Panc1 (cell line): ENCODE measurements at regions not wholly inside any gene's neighbourhood (a gene's known extent, or its start where the extent isn't known, plus 50 kb on each side); places are given as distances from the start of the nearest gene placed in this dataset.

Experiments
- ATAC-seq: fragments of 200-7000 bp; cut with Tn5 transposase; 2 replicates; pipeline ENCODE4 v1.9.1; 2020; ENCODE audit warnings: mild to moderate bottlenecking, moderate library complexity
- BruUV-seq: library from RNA; stranded (reverse); fragments of 400-500 nt; replicated peaks from 2 replicates; lab custom pipeline; 2021; lab: Mats Ljungman, UMichigan
- CTCF ChIA-PET: fragments of 300-600 bp; sonication (Branson Sonifier 250); formaldehyde crosslinking; loops from one replicate; lab custom pipeline; 2022; ENCODE audit warnings: antibody characterized with exemption; lab: Charles Lee
- POLR2A ChIA-PET: fragments of 300-600 bp; sonication (Branson Sonifier 250); formaldehyde crosslinking; loops from one replicate; lab custom pipeline; 2022; ENCODE audit warnings: antibody characterized with exemption; lab: Charles Lee
- DNase-seq: peaks from one replicate; pipeline ENCODE4 v3.0.0-alpha.2; 2010; ENCODE audit warnings: low read depth, low spot score
- H3K27ac ChIP-seq: 2 replicates; pipeline ENCODE4 v1.5.1; 2011; ENCODE audit warnings: mild to moderate bottlenecking, low read length, inconsistent platforms
- H3K27me3 ChIP-seq: fragments of 200-500 bp; sonication (Bioruptor generic); 2 replicates; pipeline ENCODE4 v1.6.0; 2014; ENCODE audit warnings: low read length, inconsistent platforms; ENCODE audit not compliant: control insufficient read depth, insufficient read depth
- H3K36me3 ChIP-seq: fragments of 200-500 bp; sonication (Bioruptor generic); 2 replicates; pipeline ENCODE4 v1.5.1; 2014; ENCODE audit warnings: inconsistent platforms, mild to moderate bottlenecking, low read length, moderate library complexity; ENCODE audit not compliant: control insufficient read depth, insufficient read depth
- H3K4me1 ChIP-seq: 2 replicates; pipeline ENCODE4 v1.5.1; 2011; ENCODE audit warnings: inconsistent platforms, mild to moderate bottlenecking, low read length, moderate library complexity; ENCODE audit not compliant: control insufficient read depth, insufficient read depth
- H3K4me3 ChIP-seq, 2 experiments: 2 replicates each; pipeline ENCODE4 v1.5.1; 2011 to 2012; ENCODE audit warnings: low read depth in 2 of 2, low read length in 2 of 2, mild to moderate bottlenecking in 2 of 2, inconsistent platforms in 1 of 2, moderate library complexity in 1 of 2
- H3K9me3 ChIP-seq: fragments of 200-500 bp; sonication (Bioruptor generic); 2 replicates; pipeline ENCODE4 v1.5.1; 2014; ENCODE audit warnings: low read depth, mild to moderate bottlenecking, inconsistent platforms, low read length, moderate library complexity; ENCODE audit not compliant: control insufficient read depth, insufficient read depth
- POLR2AphosphoS5 ChIP-seq: IDR thresholded peaks from 2 replicates; pipeline ENCODE4 v1.6.1; 2012; ENCODE audit warnings: mild to moderate bottlenecking, low read depth, low read length, moderate library complexity
- SIN3A ChIP-seq: IDR thresholded peaks from 2 replicates; pipeline ENCODE4 v1.6.1; 2012; ENCODE audit warnings: low read depth, mild to moderate bottlenecking, low read length, moderate library complexity, borderline replicate concordance; ENCODE audit not compliant: insufficient read depth
- TCF7L2 ChIP-seq: IDR thresholded peaks from 2 replicates; pipeline ENCODE4 v1.6.1; 2011; ENCODE audit warnings: mild to moderate bottlenecking, low read depth, low read length, inconsistent platforms
- in situ Hi-C: cut with HindIII; loops from 2 replicates; pipeline ENCODE4 v1.10.0; 2016; ENCODE audit warnings: low sequenced_read_pairs, low pct_unique_long_range_greater_than_20kb
- intact Hi-C: fragments of 100-400 bp; cut with micrococcal nuclease; formaldehyde crosslinking; loops from one replicate; pipeline ENCODE4 v1.10.0; 2022; ENCODE audit not compliant: unreplicated experiment
- TF ChIP-seq, protein P1 (sequence below): fragments of 450-650 bp; IDR thresholded peaks from 2 replicates; pipeline ENCODE4 v1.5.1; 2017; ENCODE audit warnings: mild to moderate bottlenecking
- TF ChIP-seq, protein P2 (sequence below), 2 experiments: IDR thresholded peaks; 2 replicates each; pipeline ENCODE4 v1.6.1; 2011 to 2012; ENCODE audit warnings: low read depth in 2 of 2, control low read depth in 1 of 2, low read length in 1 of 2, mild to moderate bottlenecking in 1 of 2, moderate library complexity in 1 of 2; ENCODE audit not compliant: insufficient read depth in 1 of 2

GRCh38 chr1:193787061-193787460 is 600.6 kb upstream of the B3GALT2 start:
- CTCF ChIA-PET: no interaction called here
- ATAC-seq: no peak
- POLR2A ChIA-PET: no interaction called here
- Histone ChIP-seq H3K4me3 (no peak overlapping the region), H3K27ac (no peak overlapping the region), H3K36me3 (no peaks in the 10 kb centered on the region), H3K9me3 (no peaks in the 10 kb centered on the region), H3K4me1 (no peaks in the 10 kb centered on the region; the same call in 1 of the 2 replicates), H3K27me3 (no peaks in the 10 kb centered on the region)
- no TSS peak for BruUV-seq
- in situ Hi-C loops (no loop called here), intact Hi-C loops (no loop called here)
- TF ChIP-seq POLR2AphosphoS5: no peak
- TF ChIP-seq, protein P1, sequence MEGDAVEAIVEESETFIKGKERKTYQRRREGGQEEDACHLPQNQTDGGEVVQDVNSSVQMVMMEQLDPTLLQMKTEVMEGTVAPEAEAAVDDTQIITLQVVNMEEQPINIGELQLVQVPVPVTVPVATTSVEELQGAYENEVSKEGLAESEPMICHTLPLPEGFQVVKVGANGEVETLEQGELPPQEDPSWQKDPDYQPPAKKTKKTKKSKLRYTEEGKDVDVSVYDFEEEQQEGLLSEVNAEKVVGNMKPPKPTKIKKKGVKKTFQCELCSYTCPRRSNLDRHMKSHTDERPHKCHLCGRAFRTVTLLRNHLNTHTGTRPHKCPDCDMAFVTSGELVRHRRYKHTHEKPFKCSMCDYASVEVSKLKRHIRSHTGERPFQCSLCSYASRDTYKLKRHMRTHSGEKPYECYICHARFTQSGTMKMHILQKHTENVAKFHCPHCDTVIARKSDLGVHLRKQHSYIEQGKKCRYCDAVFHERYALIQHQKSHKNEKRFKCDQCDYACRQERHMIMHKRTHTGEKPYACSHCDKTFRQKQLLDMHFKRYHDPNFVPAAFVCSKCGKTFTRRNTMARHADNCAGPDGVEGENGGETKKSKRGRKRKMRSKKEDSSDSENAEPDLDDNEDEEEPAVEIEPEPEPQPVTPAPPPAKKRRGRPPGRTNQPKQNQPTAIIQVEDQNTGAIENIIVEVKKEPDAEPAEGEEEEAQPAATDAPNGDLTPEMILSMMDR: no peak
- no peak for TF ChIP-seq SIN3A
- TF ChIP-seq, protein P2, sequence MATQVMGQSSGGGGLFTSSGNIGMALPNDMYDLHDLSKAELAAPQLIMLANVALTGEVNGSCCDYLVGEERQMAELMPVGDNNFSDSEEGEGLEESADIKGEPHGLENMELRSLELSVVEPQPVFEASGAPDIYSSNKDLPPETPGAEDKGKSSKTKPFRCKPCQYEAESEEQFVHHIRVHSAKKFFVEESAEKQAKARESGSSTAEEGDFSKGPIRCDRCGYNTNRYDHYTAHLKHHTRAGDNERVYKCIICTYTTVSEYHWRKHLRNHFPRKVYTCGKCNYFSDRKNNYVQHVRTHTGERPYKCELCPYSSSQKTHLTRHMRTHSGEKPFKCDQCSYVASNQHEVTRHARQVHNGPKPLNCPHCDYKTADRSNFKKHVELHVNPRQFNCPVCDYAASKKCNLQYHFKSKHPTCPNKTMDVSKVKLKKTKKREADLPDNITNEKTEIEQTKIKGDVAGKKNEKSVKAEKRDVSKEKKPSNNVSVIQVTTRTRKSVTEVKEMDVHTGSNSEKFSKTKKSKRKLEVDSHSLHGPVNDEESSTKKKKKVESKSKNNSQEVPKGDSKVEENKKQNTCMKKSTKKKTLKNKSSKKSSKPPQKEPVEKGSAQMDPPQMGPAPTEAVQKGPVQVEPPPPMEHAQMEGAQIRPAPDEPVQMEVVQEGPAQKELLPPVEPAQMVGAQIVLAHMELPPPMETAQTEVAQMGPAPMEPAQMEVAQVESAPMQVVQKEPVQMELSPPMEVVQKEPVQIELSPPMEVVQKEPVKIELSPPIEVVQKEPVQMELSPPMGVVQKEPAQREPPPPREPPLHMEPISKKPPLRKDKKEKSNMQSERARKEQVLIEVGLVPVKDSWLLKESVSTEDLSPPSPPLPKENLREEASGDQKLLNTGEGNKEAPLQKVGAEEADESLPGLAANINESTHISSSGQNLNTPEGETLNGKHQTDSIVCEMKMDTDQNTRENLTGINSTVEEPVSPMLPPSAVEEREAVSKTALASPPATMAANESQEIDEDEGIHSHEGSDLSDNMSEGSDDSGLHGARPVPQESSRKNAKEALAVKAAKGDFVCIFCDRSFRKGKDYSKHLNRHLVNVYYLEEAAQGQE (IDR thresholded peaks at IDR 0.05; ENCODE audit: insufficient read depth in 1 of 2, low read depth in 2 of 2, low read length in 1 of 2): no peak
- TF ChIP-seq TCF7L2: no peak
- no peak for DNase-seq

GRCh38 chr1:193785850-193786420 is 599.5 kb upstream of the B3GALT2 start:
- TF ChIP-seq POLR2AphosphoS5 (no peak), TCF7L2 (no peak), SIN3A (no peak)
- TF ChIP-seq, protein P1: no peak
- TF ChIP-seq, protein P2 (IDR thresholded peaks at IDR 0.05; ENCODE audit: insufficient read depth in 1 of 2, low read depth in 2 of 2, low read length in 1 of 2): no peak
- no peaks in the 10 kb centered on the region for H3K27me3 ChIP-seq
- POLR2A ChIA-PET: no interaction called here
- CTCF ChIA-PET: no interaction called here
- in situ Hi-C loops (no loop called here), intact Hi-C loops (no loop called here)
- ATAC-seq (no peak), DNase-seq (no peak)
- no peaks in the 10 kb centered on the region for H3K9me3 ChIP-seq
- H3K36me3 ChIP-seq: no peaks in the 10 kb centered on the region
- no peak overlapping the region for H3K4me3 ChIP-seq
- no peaks in the 10 kb centered on the region; the same call in 1 of the 2 replicates for H3K4me1 ChIP-seq
- no TSS peak for BruUV-seq
- H3K27ac ChIP-seq: no peak overlapping the region
